Trophoblast cell (in vitro differentiated cells and primary cell): ENCODE measurements at regions not wholly inside any gene's neighbourhood (a gene's known extent, or its start where the extent isn't known, plus 50 kb on each side); places are given as distances from the start of the nearest gene placed in this dataset.
A peak's percentile ranks its signal among the peaks of the same experiment; 100 is the strongest.

Experiments
- DNase-seq, 2 donors: peaks; one replicate each; pipeline ENCODE4 v3.0.0-alpha.2; 2016
- H2AFZ ChIP-seq: 2 replicates; pipeline ENCODE4 v1.6.1; 2013; ENCODE audit warnings: low read length, moderate library complexity, mild to moderate bottlenecking; ENCODE audit not compliant: insufficient read depth, poor library complexity
- H2AK5ac ChIP-seq: 2 replicates; pipeline ENCODE4 v1.6.1; 2013; ENCODE audit warnings: mild to moderate bottlenecking, low read length
- H2BK120ac ChIP-seq: 2 replicates; pipeline ENCODE4 v1.6.1; 2013; ENCODE audit warnings: low read length, mild to moderate bottlenecking, moderate library complexity; ENCODE audit not compliant: insufficient read depth, poor library complexity
- H2BK12ac ChIP-seq: 2 replicates; pipeline ENCODE4 v1.6.1; 2013; ENCODE audit warnings: mild to moderate bottlenecking, low read length, moderate library complexity
- H2BK5ac ChIP-seq: 2 replicates; pipeline ENCODE4 v1.6.1; 2013; ENCODE audit warnings: low read length, low read depth, moderate library complexity, mild to moderate bottlenecking; ENCODE audit not compliant: poor library complexity
- H3K14ac ChIP-seq: 2 replicates; pipeline ENCODE4 v1.6.1; 2013; ENCODE audit warnings: mild to moderate bottlenecking, low read length
- H3K18ac ChIP-seq: 2 replicates; pipeline ENCODE4 v1.6.1; 2013; ENCODE audit warnings: mild to moderate bottlenecking, low read length
- H3K23ac ChIP-seq: 2 replicates; pipeline ENCODE4 v1.6.1; 2013; ENCODE audit warnings: low read length
- H3K27ac ChIP-seq: 2 replicates; pipeline ENCODE4 v1.5.1; 2013; ENCODE audit warnings: low read depth, mild to moderate bottlenecking, inconsistent platforms, low read length, moderate library complexity
- H3K27me3 ChIP-seq: 2 replicates; pipeline ENCODE4 v1.6.1; 2013; ENCODE audit warnings: inconsistent platforms, mild to moderate bottlenecking, low read length, moderate library complexity; ENCODE audit not compliant: insufficient read depth
- H3K36me3 ChIP-seq, 2 experiments: 1 replicate in 1 of 2; 2 replicates in 1 of 2; pipeline ENCODE4 v1.6.1; 2013; ENCODE audit warnings: low read length in 2 of 2, mild to moderate bottlenecking in 2 of 2, moderate library complexity in 1 of 2; ENCODE audit not compliant: insufficient read depth in 2 of 2, control insufficient read depth in 1 of 2
- H3K4ac ChIP-seq: 2 replicates; pipeline ENCODE4 v1.6.1; 2013; ENCODE audit warnings: low read depth, mild to moderate bottlenecking, low read length, moderate library complexity
- H3K4me1 ChIP-seq, 2 experiments: 1 replicate in 1 of 2; 2 replicates in 1 of 2; pipeline ENCODE4 v1.6.1; 2013; ENCODE audit warnings: low read length in 2 of 2, mild to moderate bottlenecking in 2 of 2, moderate library complexity in 1 of 2; ENCODE audit not compliant: insufficient read depth in 2 of 2, control insufficient read depth in 1 of 2
- H3K4me2 ChIP-seq: 2 replicates; pipeline ENCODE4 v1.6.1; 2013; ENCODE audit warnings: inconsistent platforms, mild to moderate bottlenecking, low read length, moderate library complexity
- H3K4me3 ChIP-seq: 2 replicates; pipeline ENCODE4 v1.5.1; 2013; ENCODE audit warnings: mild to moderate bottlenecking, low read depth, low read length, inconsistent platforms
- H3K79me1 ChIP-seq: one replicate; pipeline ENCODE4 v1.6.1; 2013; ENCODE audit warnings: low read length
- H3K79me2 ChIP-seq: 2 replicates; pipeline ENCODE4 v1.6.1; 2013; ENCODE audit warnings: low read length, mild to moderate bottlenecking; ENCODE audit not compliant: control insufficient read depth, insufficient read depth, poor library complexity
- H3K9ac ChIP-seq: 2 replicates; pipeline ENCODE4 v1.6.1; 2013; ENCODE audit warnings: mild to moderate bottlenecking, low read length
- H3K9me3 ChIP-seq: 2 replicates; pipeline ENCODE4 v1.6.1; 2013; ENCODE audit warnings: low read depth, mild to moderate bottlenecking, control low read depth, inconsistent platforms, low read length; ENCODE audit not compliant: insufficient read depth
- H4K12ac ChIP-seq: 2 replicates; pipeline ENCODE4 v1.6.1; 2013; ENCODE audit warnings: low read depth, mild to moderate bottlenecking, low read length, moderate library complexity
- H4K8ac ChIP-seq: 2 replicates; pipeline ENCODE4 v1.6.1; 2013; ENCODE audit warnings: low read depth, mild to moderate bottlenecking, low read length, moderate library complexity
- H4K91ac ChIP-seq: one replicate; pipeline ENCODE4 v1.6.1; 2013; ENCODE audit warnings: low read depth, mild to moderate bottlenecking, low read length, moderate library complexity
- WGBS: extraction: QIAGEN DNeasy Blood & Tissue Kit; methylation state at CpG from one replicate; pipeline ENCODE4 v1.1.7; 2013; ENCODE audit warnings: missing lambda C conversion rate; ENCODE audit not compliant: insufficient read length, insufficient coverage; ENCODE audit errors: extremely low coverage; 5-methylcytosine and 5-hydroxymethylcytosine counted together

DNA sequence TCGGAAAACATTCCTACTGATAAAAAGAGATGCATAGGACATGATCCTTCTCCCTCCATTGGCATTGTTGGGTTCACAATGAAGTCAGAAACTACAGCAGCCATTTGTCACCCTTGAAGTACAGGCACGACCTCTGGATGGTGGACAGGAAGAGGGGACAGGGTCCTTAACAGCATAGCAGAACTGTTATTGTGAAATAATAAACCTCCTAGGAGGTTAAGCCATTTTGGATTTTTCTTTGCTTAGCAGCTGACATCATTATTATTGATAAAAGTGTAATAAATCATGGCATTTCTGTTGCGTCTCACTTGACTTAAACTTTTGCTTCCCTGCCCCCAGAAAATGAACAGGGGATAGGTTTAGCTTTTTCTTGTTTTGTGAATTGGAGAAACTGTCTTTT is 134.3 kb upstream of the SASH1 start:
- Histone ChIP-seq H3K23ac (no peak overlapping the region), H4K91ac (no peak overlapping the region), H3K27ac (no peak overlapping the region), H3K9ac (no peak overlapping the region), H3K18ac (no peak overlapping the region), H3K4me1 (peaks cover 0 to 2% of the 10 kb centered on the region in 2 experiments), H4K8ac (no peak overlapping the region), H3K4me3 (no peak overlapping the region), H4K12ac (no peak overlapping the region), H3K79me2 (peaks cover 2% of the 10 kb centered on the region), H2AFZ (no peak overlapping the region), H3K9me3 (peaks cover 2% of the 10 kb centered on the region), H3K36me3 (no peaks in the 10 kb centered on the region), H3K27me3 (no peaks in the 10 kb centered on the region), H2AK5ac (no peak overlapping the region), H3K79me1 (peaks cover 2% of the 10 kb centered on the region), H3K4ac (no peak overlapping the region), H3K14ac (no peak overlapping the region), H3K4me2 (no peak overlapping the region), H2BK12ac (no peak overlapping the region), H2BK5ac (no peak overlapping the region), H2BK120ac (no peak overlapping the region)
- DNase-seq: no peak
- WGBS: no CpG with 5 or more reads among the region's 3 CpGs

GRCh38 chr6:148211777-148212324 is 130.8 kb upstream of the SASH1 start:
- Histone ChIP-seq H2AFZ (no peak overlapping the region), H2BK5ac (peak overlapping the region; percentile 26), H3K23ac (no peak overlapping the region), H4K8ac (no peak overlapping the region), H3K18ac (no peak overlapping the region), H3K79me2 (no peaks in the 10 kb centered on the region), H3K9me3 (peaks cover 2% of the 10 kb centered on the region), H3K27me3 (no peaks in the 10 kb centered on the region), H3K4me1 (no peaks in the 10 kb centered on the region), H2AK5ac (no peak overlapping the region), H3K79me1 (peaks cover 2% of the 10 kb centered on the region), H3K4me2 (no peak overlapping the region), H3K36me3 (no peaks in the 10 kb centered on the region), H3K9ac (no peak overlapping the region), H4K91ac (peak overlapping the region; percentile 42), H3K4ac (no peak overlapping the region), H3K4me3 (no peak overlapping the region), H2BK12ac (no peak overlapping the region), H4K12ac (no peak overlapping the region), H2BK120ac (no peak overlapping the region), H3K14ac (no peak overlapping the region), H3K27ac (no peak overlapping the region)
- peak in 1 of 2 donors; percentile 25 for DNase-seq
- WGBS: no CpG with 5 or more reads among the region's 11 CpGs

GRCh38 chr6:148212366-148212765 is 130.3 kb upstream of the SASH1 start:
- Histone ChIP-seq H3K4me2 (no peak overlapping the region), H3K79me2 (no peaks in the 10 kb centered on the region), H2BK5ac (no peak overlapping the region), H3K4me3 (no peak overlapping the region), H3K18ac (no peak overlapping the region), H3K9ac (no peak overlapping the region), H3K27ac (no peak overlapping the region), H3K14ac (no peak overlapping the region), H3K9me3 (peaks cover 3% of the 10 kb centered on the region), H4K91ac (no peak overlapping the region), H4K12ac (no peak overlapping the region), H2BK12ac (no peak overlapping the region), H3K23ac (no peak overlapping the region), H2AK5ac (no peak overlapping the region), H2BK120ac (no peak overlapping the region), H3K36me3 (no peaks in the 10 kb centered on the region), H3K79me1 (peaks cover 2% of the 10 kb centered on the region), H3K4ac (no peak overlapping the region), H4K8ac (no peak overlapping the region), H3K4me1 (no peaks in the 10 kb centered on the region), H3K27me3 (no peaks in the 10 kb centered on the region), H2AFZ (no peak overlapping the region)
- 100% methylated on average over 1 of the region's 3 CpGs for WGBS
- DNase-seq: peak; percentile 72 to 97

DNA sequence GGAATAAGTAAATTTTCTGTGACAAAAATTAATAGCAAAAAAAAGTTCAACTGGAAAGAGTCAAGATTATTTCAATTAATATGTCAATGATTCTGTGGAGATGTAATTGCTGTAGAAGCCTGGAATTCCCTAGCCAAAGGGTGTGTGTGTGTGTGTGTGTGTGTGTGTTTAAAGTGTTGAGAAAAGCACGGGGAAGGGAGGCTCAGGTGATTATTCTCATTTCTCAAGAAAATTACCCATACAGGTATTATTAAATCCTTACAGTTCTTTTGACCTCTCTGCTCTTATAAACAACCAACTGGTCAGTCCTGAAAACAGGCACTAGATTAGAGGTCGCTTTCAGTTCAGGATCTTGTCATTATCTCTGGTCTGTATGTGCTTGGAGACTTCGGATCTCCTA is 129.3 kb upstream of the SASH1 start:
- H4K12ac ChIP-seq: no peak overlapping the region
- H3K79me1 ChIP-seq: peaks cover 2% of the 10 kb centered on the region
- H3K9me3 ChIP-seq: peaks cover 3% of the 10 kb centered on the region
- no peak overlapping the region for H2BK12ac ChIP-seq
- H3K36me3 ChIP-seq: no peaks in the 10 kb centered on the region
- H3K14ac ChIP-seq: no peak overlapping the region
- H3K79me2 ChIP-seq: no peaks in the 10 kb centered on the region
- H3K27me3 ChIP-seq: no peaks in the 10 kb centered on the region
- H3K27ac ChIP-seq: no peak overlapping the region
- H3K4me2 ChIP-seq: no peak overlapping the region
- no peak overlapping the region for H3K4me3 ChIP-seq
- H4K8ac ChIP-seq: no peak overlapping the region
- no peak overlapping the region for H3K18ac ChIP-seq
- H2AFZ ChIP-seq: no peak overlapping the region
- no peak overlapping the region for H3K9ac ChIP-seq
- no peak overlapping the region for H3K23ac ChIP-seq
- H4K91ac ChIP-seq: no peak overlapping the region
- H3K4ac ChIP-seq: no peak overlapping the region
- no peaks in the 10 kb centered on the region for H3K4me1 ChIP-seq
- H2BK5ac ChIP-seq: no peak overlapping the region
- DNase-seq: peak; percentile 36 to 54
- H2BK120ac ChIP-seq: no peak overlapping the region
- H2AK5ac ChIP-seq: no peak overlapping the region
- no CpG with 5 or more reads among the region's 3 CpGs for WGBS
